ENCODE measurements at regions not wholly inside any gene's neighbourhood (a gene's known extent, or its start where the extent isn't known, plus 50 kb on each side); places are given as distances from the start of the nearest gene placed in this dataset.

GRCh38 chr10:78220781-78221180 is 187.1 kb downstream of the RPS24 start:
- H3K4me2 ChIP-seq (ENCODE audit: extremely low read depth, insufficient read depth, low read length): no peak overlapping the region
- H3K36me3 ChIP-seq (ENCODE audit: control insufficient read depth, insufficient read depth, low read length): no peaks in the 10 kb centered on the region
- TF ChIP-seq CTCF (conservative IDR thresholded peaks at IDR 0.05 in 1 of 2, IDR thresholded peaks at IDR 0.05 in 1 of 2; ENCODE audit: low read depth in 1 of 2, low read length in 2 of 2) (no peak), EZH2 (IDR thresholded peaks at IDR 0.05; ENCODE audit: low read length, missing control alignments) (no peak)
- H4K20me1 ChIP-seq (ENCODE audit: control insufficient read depth, extremely low read depth, insufficient read depth, low read length): no peaks in the 10 kb centered on the region
- H3K79me2 ChIP-seq (ENCODE audit: control insufficient read depth, insufficient read depth, low read length): no peaks in the 10 kb centered on the region
- DNase-seq (ENCODE audit: low read depth in 2 of 2): no peak
- no peaks in the 10 kb centered on the region for H3K9me3 ChIP-seq (ENCODE audit: control insufficient read depth, insufficient read depth, low read depth, low read length)
- peaks cover 5% of the 10 kb centered on the region for H3K4me1 ChIP-seq (ENCODE audit: control insufficient read depth, extremely low read depth, insufficient read depth, low read length)
- no peaks in the 10 kb centered on the region for H3K27me3 ChIP-seq (ENCODE audit: control insufficient read depth, insufficient read depth, low read length)
- H2AFZ ChIP-seq (ENCODE audit: low read length): no peak overlapping the region
- H3K4me3 ChIP-seq (replicated peaks in 1 of 4; ENCODE audit: control extremely low read depth in 1 of 4, insufficient read depth in 1 of 4, low read depth in 3 of 4, low read length in 4 of 4): no peak overlapping the region
- H3K9ac ChIP-seq (ENCODE audit: insufficient read depth, low read length): no peak overlapping the region
- no peak overlapping the region for H3K27ac ChIP-seq (ENCODE audit: insufficient read depth, low read length)

GRCh38 chr10:78222096-78222790 is 188.6 kb downstream of the RPS24 start:
- no peak for DNase-seq (ENCODE audit: low read depth in 2 of 2)
- H3K9me3 ChIP-seq (ENCODE audit: control insufficient read depth, insufficient read depth, low read depth, low read length): no peaks in the 10 kb centered on the region
- H3K79me2 ChIP-seq (ENCODE audit: control insufficient read depth, insufficient read depth, low read length): no peaks in the 10 kb centered on the region
- no peaks in the 10 kb centered on the region for H4K20me1 ChIP-seq (ENCODE audit: control insufficient read depth, extremely low read depth, insufficient read depth, low read length)
- no peak for TF ChIP-seq CTCF (conservative IDR thresholded peaks at IDR 0.05 in 1 of 2, IDR thresholded peaks at IDR 0.05 in 1 of 2; ENCODE audit: low read depth in 1 of 2, low read length in 2 of 2)
- no peak for TF ChIP-seq EZH2 (IDR thresholded peaks at IDR 0.05; ENCODE audit: low read length, missing control alignments)
- no peaks in the 10 kb centered on the region for H3K36me3 ChIP-seq (ENCODE audit: control insufficient read depth, insufficient read depth, low read length)
- H3K4me2 ChIP-seq (ENCODE audit: extremely low read depth, insufficient read depth, low read length): no peak overlapping the region
- H3K4me1 ChIP-seq (ENCODE audit: control insufficient read depth, extremely low read depth, insufficient read depth, low read length): peaks cover 2% of the 10 kb centered on the region
- H3K27me3 ChIP-seq (ENCODE audit: control insufficient read depth, insufficient read depth, low read length): no peaks in the 10 kb centered on the region
- H3K9ac ChIP-seq (ENCODE audit: insufficient read depth, low read length): no peak overlapping the region
- H2AFZ ChIP-seq (ENCODE audit: low read length): no peak overlapping the region
- no peak overlapping the region for H3K4me3 ChIP-seq (replicated peaks in 1 of 4; ENCODE audit: control extremely low read depth in 1 of 4, insufficient read depth in 1 of 4, low read depth in 3 of 4, low read length in 4 of 4)
- H3K27ac ChIP-seq (ENCODE audit: insufficient read depth, low read length): no peak overlapping the region

- no peaks in the 10 kb centered on the region for H3K79me2 ChIP-seq (ENCODE audit: control insufficient read depth, insufficient read depth, low read length)
Observed at GRCh38 chr10:78223088-78223487, 189.4 kb downstream of the RPS24 start.

More at GRCh38 chr10:78223088-78223487, 189.4 kb downstream of the RPS24 start:
- Histone ChIP-seq H3K4me1 (ENCODE audit: control insufficient read depth, extremely low read depth, insufficient read depth, low read length) (peaks cover 2% of the 10 kb centered on the region), H3K4me2 (ENCODE audit: extremely low read depth, insufficient read depth, low read length) (no peak overlapping the region), H3K9ac (ENCODE audit: insufficient read depth, low read length) (no peak overlapping the region), H3K27ac (ENCODE audit: insufficient read depth, low read length) (no peak overlapping the region), H3K9me3 (ENCODE audit: control insufficient read depth, insufficient read depth, low read depth, low read length) (no peaks in the 10 kb centered on the region), H4K20me1 (ENCODE audit: control insufficient read depth, extremely low read depth, insufficient read depth, low read length) (no peaks in the 10 kb centered on the region), H3K36me3 (ENCODE audit: control insufficient read depth, insufficient read depth, low read length) (no peaks in the 10 kb centered on the region), H2AFZ (ENCODE audit: low read length) (no peak overlapping the region), H3K27me3 (ENCODE audit: control insufficient read depth, insufficient read depth, low read length) (no peaks in the 10 kb centered on the region), H3K4me3 (replicated peaks in 1 of 4; ENCODE audit: control extremely low read depth in 1 of 4, insufficient read depth in 1 of 4, low read depth in 3 of 4, low read length in 4 of 4) (no peak overlapping the region)
- DNase-seq (ENCODE audit: low read depth in 2 of 2): no peak
- TF ChIP-seq CTCF (conservative IDR thresholded peaks at IDR 0.05 in 1 of 2, IDR thresholded peaks at IDR 0.05 in 1 of 2; ENCODE audit: low read depth in 1 of 2, low read length in 2 of 2) (no peak), EZH2 (IDR thresholded peaks at IDR 0.05; ENCODE audit: low read length, missing control alignments) (no peak)
